COLO668 (cell line): ENCODE measurements at regions not wholly inside any gene's neighbourhood (a gene's known extent, or its start where the extent isn't known, plus 50 kb on each side); places are given as distances from the start of the nearest gene placed in this dataset.
A peak's percentile ranks its signal among the peaks of the same experiment; 100 is the strongest.

Source experiments
- DNase-seq: peaks from one replicate; lab custom pipeline; 2025; ENCODE audit not compliant: unreplicated experiment; lab: John Stamatoyannopoulos, UW

DNA sequence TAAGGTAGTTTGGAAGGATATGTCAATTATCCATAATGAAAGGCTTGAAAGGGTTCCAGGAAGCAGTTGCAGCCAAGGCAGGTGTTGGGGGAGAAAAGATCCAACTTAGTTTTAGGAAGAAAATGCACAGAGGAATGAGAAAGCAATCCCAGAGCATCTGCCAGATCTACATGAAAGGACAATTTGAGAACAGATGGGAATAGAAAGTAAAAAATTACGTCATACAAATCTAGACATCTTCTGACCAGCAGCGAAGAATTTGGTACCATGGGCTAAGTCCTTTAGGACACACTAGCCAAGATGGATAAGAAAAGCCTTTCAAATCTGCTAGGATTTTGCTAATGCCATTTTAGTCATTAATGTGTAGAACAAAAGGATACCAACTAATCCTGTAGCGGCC lies 244.1 kb upstream of the PRR16 start:
- DNase-seq: no peak

GRCh38 chr5:120225524-120225923 lies 238.6 kb upstream of the PRR16 start:
- DNase-seq: no peak

DNA sequence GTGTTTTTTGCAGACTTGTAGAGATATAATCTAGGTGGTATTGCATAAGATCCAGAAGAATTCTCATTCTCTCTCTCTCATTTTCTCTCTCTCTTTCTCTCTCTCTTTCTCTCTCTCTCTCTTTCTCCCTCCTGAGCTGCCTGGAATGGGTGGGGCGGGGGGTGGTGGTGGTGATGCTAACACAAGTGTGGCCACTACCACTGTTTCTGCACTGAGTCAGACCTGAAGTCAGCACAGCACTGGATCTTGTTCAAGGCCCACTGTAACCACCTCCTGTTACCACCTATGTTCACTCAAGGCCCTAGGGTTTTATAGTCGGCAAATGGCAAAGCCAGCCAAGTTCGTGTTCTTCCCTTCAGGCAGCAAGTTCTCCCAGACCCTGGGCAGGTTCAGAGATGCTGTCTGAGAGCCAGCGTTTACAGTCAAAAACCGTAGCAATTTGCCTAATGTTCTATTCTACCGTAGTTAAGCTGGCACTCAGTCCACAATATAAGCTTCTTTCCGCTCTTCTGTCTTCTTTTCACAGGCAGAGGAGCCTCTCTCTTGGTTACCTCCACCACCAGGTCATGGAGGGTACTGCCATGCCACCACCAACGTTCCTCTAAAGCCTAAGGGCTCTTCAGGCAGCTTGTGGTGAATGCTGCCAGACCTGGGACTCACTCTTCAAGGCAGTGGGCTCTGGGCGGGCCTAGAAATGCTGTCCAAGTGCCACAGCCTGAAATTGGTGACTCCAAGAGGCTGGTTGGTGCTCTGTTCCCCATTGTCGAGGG lies 235.7 kb upstream of the PRR16 start:
- DNase-seq: no peak

DNA sequence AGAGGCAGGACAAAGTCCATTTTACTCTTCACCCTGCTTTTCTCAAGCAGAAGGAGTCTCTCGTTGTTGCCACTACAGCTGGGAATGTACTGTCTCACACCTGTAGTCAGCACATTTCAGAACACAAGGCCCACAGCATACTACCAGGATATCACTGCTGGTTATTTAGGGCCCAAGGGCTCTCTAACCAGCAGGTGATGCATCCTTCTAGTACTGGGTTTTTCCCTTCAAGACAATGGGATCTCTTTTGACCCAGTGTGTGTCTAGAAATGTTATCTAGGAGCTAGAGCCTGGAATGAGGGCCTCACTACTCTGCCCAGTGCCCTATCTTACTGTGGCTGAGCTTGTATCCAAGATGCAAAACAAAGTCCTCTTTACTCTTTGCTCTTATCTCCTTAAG lies 235.1 kb upstream of the PRR16 start:
- no peak for DNase-seq

DNA sequence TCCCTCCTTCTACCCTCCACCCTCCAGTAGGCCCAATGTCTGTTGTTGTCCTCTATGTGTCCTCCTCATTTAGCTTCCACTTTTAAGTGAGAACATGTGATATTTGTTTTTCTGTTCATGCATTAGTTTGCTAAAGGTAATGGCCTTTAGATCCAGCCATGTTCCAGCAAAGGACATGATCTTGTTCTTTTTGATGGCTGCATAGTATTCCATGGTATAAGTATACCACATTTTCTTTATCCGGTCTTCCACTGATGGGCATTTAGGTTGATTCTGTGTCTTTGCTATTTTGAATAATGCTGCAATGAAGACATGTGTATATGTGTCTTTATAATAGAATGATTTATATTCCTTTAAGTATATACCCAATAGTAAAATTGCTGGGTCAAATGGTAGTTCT lies 232.5 kb upstream of the PRR16 start:
- no peak for DNase-seq

GRCh38 chr5:120236360-120236759 lies 227.7 kb upstream of the PRR16 start:
- DNase-seq: no peak

GRCh38 chr5:120239086-120239485 lies 225.0 kb upstream of the PRR16 start:
- no peak for DNase-seq

DNA sequence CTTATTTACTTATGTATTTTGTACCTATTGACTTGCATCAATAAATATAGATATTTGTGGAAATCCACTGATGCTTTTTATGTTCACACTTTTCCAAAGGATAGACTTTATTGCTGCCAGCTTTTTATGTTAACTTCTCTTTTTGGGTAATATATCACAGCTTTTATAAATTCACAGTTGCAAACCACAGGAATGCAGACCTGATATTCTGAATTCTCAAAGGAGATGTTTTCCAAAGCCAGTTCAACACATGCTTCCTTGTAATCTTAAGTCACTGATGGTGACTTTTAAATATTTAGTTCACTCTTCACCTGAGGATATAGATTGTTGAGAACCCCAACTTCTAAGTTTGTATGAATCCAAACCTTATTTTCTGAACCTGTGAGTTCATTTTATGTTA lies 223.4 kb upstream of the PRR16 start:
- no peak for DNase-seq

- DNase-seq: no peak
Measured at GRCh38 chr5:120241400-120241799, 222.7 kb upstream of the PRR16 start.

DNA sequence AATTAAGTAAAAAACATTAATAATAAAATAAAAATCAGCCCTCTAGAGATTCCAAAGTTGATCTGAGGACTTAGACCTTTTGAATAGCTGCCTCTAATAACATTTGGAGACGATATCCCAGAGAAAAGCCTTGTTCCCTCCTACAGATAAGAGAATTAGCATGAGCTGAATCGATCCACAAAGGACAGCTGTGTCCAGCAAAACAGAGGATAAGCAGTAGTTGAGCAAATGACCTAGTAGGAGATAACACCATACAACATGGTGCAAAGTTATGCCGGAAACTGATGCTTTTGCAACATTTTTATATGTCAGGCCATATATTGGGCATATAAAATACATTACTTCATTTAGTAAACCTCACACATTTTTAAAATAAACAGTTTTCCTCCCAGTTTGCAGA lies 212.2 kb upstream of the PRR16 start:
- no peak for DNase-seq

DNA sequence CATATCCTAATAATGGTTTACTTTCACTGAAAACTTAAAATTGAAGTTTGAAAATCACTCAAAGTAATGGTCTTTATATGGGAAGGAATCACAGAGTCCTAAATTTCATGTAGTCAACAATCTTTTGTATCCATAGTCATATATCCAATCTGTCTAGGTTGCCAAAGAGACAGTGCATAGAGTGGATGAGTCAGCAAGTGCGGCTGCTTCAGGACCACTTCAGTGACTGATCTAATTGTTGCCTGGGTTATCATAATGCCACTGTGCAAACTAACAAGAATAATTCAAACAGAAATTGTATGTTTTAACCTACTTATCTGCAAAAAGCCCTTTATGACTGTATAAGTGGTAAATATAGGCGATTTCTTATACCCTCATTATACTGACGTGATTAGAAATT lies 211.3 kb upstream of the PRR16 start:
- DNase-seq: peak; percentile 52

DNA sequence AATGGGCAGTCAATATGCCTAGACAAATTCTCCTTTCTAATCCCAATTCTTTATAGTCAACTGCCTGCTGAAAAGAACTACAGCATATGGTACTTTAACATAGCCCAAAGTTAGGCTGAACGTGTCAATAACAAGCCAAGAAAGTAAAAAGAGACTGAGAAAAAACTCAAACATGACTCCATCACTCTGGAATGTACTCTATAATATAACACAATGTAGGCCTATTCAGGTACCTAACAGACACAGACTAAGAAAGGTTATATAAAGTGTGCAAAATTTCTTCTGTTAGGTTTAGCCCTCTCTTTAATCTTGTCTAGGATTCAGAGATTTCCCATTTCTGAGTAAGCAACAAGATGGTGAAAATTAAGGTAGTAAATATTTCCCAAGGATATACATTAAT lies 209.7 kb upstream of the PRR16 start:
- no peak for DNase-seq

DNA sequence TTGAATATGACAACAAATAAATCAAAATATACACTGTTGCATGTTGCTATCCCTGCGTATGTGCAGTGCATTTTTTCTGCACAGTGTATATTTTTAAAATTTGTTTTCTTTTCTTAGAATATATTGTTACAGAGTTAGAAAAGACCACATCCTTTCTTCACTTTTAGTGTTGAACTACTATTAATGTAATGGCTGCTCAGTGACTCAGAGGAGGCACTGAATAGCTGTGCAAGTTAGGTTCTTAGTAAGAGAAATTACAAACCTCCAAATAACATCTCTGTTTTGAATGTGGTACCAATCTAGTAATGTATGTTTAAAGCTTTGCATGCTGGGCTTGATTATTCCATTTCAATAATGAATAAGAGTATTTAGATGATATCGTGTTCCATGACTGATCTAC lies 208.9 kb upstream of the PRR16 start:
- DNase-seq: no peak

DNA sequence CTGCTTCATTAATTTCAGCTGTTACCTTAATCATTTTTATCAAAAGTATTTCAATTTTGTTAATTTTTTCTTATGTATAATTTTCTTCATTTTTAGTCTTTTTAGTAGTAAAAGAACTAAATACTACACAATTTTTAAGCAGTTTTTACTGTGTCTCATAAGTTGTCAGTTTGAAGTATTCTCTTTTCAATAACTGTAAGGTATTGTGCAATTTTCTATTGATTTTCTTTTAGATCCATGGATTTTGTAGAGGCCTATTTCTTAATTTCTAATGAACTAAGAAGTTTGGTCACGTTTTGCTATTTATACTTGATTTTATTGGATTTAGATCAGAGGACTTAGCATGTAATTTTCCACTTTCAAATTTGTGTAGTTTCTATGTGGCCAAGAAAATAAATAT lies 207.7 kb upstream of the PRR16 start:
- no peak for DNase-seq

DNA sequence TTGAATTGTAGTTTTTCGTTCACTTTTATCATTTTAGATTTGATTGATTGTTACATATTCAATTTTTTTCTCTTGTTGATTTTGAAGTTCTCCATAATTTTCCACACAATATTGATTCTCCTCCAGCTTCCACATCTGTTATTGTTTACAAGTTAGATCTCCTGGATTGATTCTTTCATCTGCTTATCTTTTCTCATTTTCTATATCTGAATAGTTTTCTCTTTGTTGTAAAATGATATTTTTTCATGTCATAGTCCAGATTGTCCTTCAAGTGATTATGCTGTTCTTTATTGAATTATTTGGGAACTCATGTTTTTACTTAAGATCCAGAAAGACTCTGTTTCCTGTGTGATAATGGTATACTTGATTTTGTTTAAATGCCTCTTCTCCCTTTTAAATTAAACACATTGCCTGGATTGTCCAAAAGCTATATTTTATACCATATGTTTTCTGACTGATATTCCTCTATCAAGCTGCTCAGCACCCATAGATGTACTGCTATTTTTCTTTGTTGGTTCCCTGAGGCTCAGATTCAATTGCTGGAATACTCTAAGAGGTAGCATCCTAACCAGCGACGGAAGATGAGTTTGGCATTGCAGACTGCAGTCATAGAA lies 206.6 kb upstream of the PRR16 start:
- DNase-seq: no peak

GRCh38 chr5:120258123-120258522 lies 206.0 kb upstream of the PRR16 start:
- no peak for DNase-seq

DNA sequence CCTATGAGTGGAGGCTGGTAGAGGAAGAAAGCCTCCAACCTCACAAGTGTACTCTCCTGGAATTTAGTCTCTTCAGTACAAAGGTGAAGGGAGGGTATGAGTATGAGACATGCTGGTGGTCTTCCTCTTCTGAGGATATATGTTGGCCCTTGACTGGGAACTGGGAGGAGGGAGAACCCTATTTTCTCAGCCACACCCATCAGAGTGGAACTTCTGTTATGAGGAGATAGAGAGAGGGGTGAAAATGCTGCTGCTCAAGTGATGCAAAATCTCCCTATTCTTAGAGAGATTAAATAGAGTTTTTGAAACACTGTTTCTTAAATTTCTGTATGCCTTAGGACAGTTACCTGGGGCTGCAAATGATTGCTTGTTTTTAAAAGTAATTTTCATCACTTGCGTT lies 203.4 kb upstream of the PRR16 start:
- DNase-seq: no peak

GRCh38 chr5:120270498-120270897 lies 193.6 kb upstream of the PRR16 start:
- DNase-seq: no peak

- no peak for DNase-seq
Measured at GRCh38 chr5:120293796-120294195, 170.3 kb upstream of the PRR16 start.

DNA sequence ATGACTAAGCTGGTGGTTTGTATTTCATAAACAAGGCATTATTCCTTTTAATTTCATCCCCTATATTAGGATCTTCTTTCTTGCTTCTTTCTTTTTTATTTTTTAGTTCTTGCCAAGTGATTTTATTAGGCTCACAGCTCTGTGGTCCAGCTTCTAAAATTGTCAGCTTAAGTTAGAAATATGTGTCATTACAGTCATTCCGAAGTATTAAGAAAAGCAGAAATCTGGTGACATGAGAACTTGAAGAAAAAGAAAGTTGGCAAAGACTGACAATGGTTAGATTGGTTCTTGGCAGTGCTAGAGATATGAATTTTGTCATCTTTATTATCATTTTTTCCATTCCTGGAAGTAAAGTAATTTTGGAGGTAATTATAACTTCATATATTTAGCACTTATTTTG lies 166.5 kb upstream of the PRR16 start:
- no peak for DNase-seq

DNA sequence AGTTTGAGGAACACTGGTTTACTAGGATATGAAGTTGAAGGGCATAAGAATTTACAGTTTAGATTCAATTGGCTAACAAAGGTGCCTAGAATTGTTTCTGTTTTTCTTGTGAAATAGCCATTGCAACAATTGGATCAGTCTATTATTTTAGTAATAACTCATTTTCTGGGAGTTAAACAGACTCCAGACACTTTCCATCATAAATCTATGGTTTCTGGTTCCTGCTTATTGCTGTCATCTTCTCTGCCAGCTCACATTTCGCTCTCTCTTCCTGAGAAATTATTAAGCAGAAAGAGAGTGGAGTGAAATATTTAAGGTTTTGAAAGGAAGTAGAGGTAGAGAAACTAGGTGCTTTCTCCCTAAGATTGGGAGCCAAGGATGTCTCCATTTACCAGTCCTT lies 165.1 kb upstream of the PRR16 start:
- no peak for DNase-seq

DNA sequence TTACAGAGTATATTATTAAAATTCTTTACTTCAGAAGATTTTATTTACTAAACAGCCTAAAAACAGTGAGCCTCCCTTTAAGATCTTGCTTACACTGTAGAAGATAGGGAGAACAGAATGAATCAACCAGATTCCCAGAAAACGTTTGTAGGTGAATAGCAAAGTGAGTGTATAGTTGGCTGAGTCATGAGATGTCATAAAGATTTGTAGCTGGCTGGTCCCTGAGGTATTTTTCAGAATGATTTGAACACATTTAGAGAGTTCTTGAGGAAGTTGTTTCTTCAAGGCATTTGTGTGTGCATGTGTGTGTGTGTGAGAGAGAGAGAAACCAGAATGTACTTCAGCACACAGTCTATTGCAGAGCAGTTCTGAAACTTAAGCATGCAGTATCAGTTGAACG lies 159.4 kb upstream of the PRR16 start:
- DNase-seq: no peak

GRCh38 chr5:120306303-120306702 lies 157.8 kb upstream of the PRR16 start:
- DNase-seq: no peak
